Keratinocyte (primary cell): ENCODE measurements at regions not wholly inside any gene's neighbourhood (a gene's known extent, or its start where the extent isn't known, plus 50 kb on each side); places are given as distances from the start of the nearest gene placed in this dataset.

Experiments
- CTCF ChIP-seq, 3 experiments: IDR thresholded peaks in 1 of 3; conservative IDR thresholded peaks in 1 of 3; optimal IDR thresholded peaks in 1 of 3; 2 replicates in 2 of 3; 3 replicates in 1 of 3; pipeline versions ENCODE3 to v1.5.1; 2011; ENCODE audit warnings: low read length in 3 of 3, mild to moderate bottlenecking in 3 of 3, moderate library complexity in 2 of 3, control low read depth in 1 of 3, inconsistent platforms in 1 of 3; ENCODE audit not compliant: insufficient read depth in 2 of 3; ENCODE audit errors: extremely low read depth in 1 of 3
- EZH2 ChIP-seq: IDR thresholded peaks from one replicate; pipeline ENCODE4 v1.6.1; 2012; ENCODE audit warnings: inconsistent platforms, mild to moderate bottlenecking, low read length, moderate library complexity

- no peak for TF ChIP-seq CTCF (optimal IDR thresholded peaks at IDR 0.05 in 1 of 3, IDR thresholded peaks at IDR 0.05 in 1 of 3, conservative IDR thresholded peaks at IDR 0.05 in 1 of 3; ENCODE audit: extremely low read depth in 1 of 3, insufficient read depth in 2 of 3, low read length in 3 of 3)
- TF ChIP-seq EZH2, result no peak
Measured at GRCh38 chr12:107258780-107259179, 165.4 kb upstream of the CRY1 start.
